Stimulated activated CD8-positive, alpha-beta memory T cell treated with anti-CD3 and anti-CD28 coated beads, Interleukin-15, amount 100 ng/mL, for 48 hours (primary cell): ENCODE measurements at regions not wholly inside any gene's neighbourhood (a gene's known extent, or its start where the extent isn't known, plus 50 kb on each side); places are given as distances from the start of the nearest gene placed in this dataset.

ENCODE experiments used
- DNase-seq, 2 donors: peaks; one replicate each; pipeline ENCODE4 v3.0.0-alpha.2; 2020; ENCODE audit warnings: low read depth in 2 of 2

DNA sequence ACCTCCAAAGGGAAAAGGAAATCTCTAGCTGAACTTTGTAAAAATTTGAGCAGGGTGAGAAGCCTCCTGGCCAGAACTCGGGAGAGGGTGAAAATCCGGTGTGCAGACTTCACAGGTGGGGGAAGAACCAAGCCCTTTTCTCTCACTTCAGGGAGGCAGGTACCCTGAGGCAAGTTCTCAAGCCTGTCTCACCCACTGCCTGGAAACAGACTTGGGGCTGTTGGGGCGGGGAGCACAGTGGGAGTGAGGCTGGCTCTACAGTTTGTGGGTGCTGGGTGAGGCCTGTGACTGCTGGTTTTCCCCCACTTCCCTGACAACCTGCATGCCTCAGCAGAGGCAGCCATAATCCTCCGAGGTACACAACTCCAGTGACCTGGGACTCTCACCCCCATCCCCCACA, 187.1 kb downstream of the KIF4B start:
- no peak for DNase-seq

GRCh38 chr5:155211764-155212163, 198.2 kb downstream of the KIF4B start:
- DNase-seq = no peak

DNA sequence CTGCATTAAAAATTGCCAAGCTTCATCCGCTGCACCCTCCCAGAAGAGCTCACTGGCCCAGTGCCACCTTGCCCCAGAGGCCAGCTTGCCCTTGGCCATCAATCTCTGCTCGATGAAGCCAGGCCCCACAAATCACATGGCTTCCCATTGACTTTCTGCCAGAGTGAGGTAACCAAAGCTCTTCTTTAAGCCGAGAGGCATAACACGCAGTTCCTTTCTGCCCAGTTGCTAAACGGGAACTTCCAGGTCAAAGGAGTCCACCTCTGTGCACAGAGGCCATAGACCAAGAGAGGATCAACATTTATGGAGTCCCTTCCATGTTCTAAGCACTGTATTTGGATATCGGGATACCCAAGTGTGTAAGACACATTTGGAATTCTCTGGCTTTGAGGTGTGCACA, 208.8 kb downstream of the KIF4B start:
- no peak for DNase-seq

GRCh38 chr5:155229135-155229534, 215.6 kb downstream of the KIF4B start:
- DNase-seq = no peak

GRCh38 chr5:155239803-155240202, 226.2 kb downstream of the KIF4B start:
- no peak for DNase-seq

DNA sequence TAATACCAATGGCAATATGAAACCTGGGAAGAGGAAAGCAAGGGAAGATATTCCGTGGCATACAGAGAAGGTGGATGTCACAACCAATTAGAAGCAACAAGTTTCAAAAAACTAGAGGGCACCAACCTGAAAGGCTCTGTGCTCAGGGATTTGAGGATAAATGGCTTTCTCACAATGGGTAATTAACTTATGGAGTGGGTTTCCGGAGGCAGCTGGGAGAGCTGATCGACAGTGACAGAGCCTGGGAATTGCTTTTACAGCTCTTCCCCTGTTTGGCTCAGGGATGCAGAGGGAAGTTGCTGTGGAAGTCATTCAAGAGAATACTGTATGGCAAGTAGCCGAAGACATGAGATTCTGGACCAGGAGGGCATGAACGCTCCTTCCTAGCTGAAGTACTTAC, 237.0 kb downstream of the KIF4B start:
- DNase-seq = no peak

DNA sequence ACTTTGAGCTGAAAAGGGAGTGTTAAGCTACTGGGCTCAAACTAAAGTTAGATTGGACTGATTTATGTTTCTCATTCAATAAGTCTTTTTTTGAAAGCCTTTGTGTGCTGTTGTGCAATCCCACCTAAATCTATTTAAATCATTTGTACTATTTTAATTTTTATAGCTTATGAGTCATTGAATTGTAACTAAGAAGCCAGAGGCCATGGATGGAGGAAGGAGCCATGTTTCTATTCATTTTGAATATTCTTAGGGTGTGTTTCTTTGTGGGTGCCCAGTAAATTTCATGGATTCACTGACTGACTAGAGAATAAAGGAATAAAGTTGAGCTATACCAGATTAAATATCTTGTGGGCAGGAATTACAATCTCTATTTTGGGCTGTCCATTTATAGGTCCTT, 238.5 kb downstream of the KIF4B start:
- DNase-seq = no peak

DNA sequence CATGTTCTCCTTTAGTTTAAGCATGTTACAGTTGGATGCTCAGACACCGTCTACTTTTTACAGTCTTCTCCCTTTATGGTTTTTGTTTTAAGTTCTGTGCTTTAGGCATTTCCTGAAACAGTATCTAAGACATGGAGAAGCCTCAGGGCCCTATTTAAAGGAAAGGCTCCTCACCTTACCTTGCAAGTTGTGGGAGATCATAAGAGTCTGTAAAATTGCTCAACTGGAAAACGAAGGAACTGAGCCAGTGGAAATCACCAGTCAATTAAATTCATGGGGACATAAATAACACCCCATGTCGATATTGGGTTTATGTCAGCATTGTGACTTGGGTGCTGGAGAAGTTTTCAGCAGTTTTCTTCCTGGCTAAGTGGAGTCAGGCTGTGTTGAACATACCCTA, 239.2 kb downstream of the KIF4B start:
- no peak for DNase-seq

DNA sequence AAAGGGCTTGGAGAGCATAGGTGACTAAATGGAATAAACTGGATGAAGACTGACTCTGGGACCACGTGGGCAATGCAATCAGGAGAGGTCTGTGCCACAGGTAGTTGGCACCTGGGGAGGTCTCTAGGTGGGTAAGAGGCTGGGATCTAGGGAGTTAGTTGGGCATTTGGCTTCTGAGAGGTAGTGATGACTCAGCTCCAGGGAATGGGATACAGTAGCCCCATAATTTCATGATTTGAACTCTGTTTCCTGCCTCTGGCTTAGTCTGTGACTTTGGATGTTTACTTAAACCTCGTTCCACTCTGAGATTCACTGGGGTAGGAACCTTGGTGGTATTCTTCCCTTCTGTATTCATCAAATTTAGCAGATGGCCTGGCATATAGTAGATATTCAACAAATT, 240.8 kb downstream of the KIF4B start:
- DNase-seq = no peak

GRCh38 chr5:155258161-155258560, 244.6 kb downstream of the KIF4B start:
- no peak for DNase-seq

DNA sequence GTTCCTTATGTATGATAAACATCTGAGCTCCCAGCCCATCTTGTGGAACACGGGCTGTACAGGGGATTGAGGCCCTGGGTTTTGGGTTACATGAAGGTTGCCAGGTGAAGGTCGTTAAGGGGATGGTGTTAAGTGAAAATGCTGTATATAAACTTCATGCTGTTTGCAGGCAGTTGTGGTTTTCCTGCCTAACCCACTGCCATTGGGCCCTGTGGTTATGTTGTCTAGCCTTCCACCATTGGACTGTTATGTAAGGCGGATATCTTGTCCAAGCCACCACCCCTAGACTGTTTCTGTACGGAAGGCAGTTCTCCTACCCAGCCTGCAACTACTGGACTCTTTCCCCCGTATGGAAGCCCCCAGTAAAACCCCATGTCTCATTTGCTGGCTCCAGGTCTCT, 246.1 kb downstream of the KIF4B start:
- DNase-seq = no peak

DNA sequence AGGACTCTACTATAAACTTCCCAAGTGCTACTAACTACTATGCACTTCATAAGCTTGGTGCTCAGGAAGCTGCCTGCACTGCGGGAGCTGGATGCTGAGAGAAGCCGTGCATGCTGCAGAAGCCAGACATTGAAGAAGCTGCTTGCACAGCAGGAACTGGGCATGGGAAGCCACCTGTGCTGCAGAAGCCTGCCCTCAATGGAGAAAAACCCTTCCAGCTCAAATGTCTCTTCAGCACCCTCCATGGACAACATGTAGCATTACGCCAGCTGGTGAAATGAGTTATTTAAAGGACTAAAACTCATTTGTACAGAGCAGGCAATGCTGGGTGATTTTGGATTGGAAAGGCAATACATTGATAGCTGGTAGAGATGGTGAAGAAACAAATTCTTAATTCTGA, 247.2 kb downstream of the KIF4B start:
- DNase-seq = no peak

DNA sequence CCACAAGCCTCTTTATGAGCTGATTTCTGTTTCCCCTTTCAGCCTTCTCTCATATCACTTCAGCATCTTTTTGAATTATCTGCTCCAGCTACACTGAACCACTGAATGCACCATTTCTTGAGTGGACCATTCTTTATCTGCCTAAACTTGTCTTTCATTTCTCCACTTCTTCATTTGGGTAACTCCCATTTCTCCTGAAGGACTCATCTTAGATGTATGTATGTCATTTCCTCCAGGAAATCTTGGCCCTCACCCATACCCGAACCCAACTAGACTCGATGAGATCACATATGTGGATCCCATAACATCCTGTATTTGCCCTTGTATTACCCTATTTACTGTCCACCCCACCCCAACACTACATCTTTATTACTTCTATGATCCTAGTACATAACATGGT, 249.8 kb downstream of the KIF4B start:
- no peak for DNase-seq

GRCh38 chr5:155264809-155265208, 251.3 kb downstream of the KIF4B start:
- DNase-seq = no peak

- DNase-seq = no peak
These were observed 255.3 kb downstream of the KIF4B start for GRCh38 chr5:155268770-155269425.

DNA sequence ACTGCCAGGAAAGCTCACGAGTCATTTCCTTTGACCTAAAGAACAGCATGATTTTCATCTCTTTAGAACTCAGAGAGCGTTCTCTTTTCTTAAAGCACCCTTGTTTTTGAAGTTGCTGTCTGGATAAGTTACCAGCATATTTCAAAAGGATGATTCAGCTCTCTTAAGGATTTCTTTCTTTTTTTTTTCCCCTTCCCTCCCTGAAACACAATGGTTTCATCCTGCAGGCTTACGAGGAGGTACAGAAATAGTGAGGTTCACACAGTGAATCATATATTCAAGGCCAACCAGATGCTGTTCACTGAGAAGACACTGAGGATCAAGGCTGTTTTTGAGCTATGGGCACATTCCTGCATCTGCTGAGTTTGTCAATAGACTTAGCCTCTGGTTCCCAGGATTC, 257.2 kb downstream of the KIF4B start:
- DNase-seq = no peak

- DNase-seq = no peak
These were observed 260.9 kb downstream of the KIF4B start for GRCh38 chr5:155274484-155274883.

GRCh38 chr5:155275222-155275621, 261.7 kb downstream of the KIF4B start:
- no peak for DNase-seq

DNA sequence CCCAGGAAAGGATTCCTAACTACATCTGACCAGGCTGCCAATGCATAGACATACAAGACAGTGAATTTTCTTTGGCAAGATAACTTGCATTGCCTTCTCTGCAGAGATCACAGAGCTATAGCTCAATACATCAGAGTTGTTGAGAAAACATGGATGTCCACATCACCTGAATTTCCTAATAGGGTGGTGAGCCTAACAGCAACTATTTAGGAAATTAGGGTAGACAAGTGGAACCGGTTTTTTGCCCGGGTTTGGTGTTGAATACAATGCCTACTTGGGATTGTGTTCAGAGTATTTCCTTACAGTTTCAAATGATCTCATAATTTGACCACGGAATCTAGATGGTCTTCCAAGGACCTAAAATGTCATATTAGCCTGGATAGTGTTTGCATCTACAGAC, 262.7 kb downstream of the KIF4B start:
- DNase-seq = no peak

- no peak for DNase-seq
These were observed 265.0 kb downstream of the KIF4B start for GRCh38 chr5:155278532-155278931.

- no peak for DNase-seq
These were observed 269.1 kb downstream of the KIF4B start for GRCh38 chr5:155282503-155283107.

DNA sequence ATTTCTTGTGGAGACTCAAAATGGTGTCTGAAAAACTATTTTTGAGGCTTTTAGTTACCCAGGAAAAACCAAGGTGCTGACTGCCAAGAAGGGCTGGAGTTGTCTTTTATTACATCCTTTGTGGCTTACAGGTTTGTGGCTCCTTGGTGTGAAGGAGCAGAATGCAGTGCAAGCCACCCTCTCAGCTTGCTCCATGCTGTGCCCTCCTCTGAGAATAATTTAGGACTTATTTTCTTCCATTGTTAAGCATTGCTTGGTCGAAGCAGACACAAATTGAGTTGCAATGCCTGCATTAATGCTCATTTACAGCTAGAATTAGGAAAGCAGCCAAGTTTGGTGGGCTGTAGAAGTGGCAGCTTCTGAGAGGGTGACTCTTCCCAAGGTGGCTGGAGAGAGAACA, 272.2 kb downstream of the KIF4B start:
- no peak for DNase-seq

DNA sequence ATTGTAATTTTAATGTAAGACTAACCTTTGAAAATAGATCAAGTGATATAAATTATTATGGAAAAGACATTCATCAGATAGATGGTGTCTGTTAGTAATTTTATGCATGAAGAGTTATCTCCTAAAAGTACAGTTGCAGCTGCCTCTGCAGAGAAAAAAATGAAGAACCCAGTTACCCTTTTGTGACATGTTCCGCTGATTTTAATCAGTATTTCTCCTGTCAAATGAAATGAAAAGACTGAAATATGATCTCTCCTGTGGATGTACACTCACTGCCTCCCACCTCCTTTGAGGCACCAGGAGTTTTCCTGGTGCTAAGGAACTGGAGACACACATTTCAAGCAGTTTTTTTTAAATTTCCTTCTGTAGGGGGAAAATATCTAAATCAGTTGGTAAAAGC, 277.4 kb downstream of the KIF4B start:
- no peak for DNase-seq

GRCh38 chr5:155293605-155294178, 280.1 kb downstream of the KIF4B start:
- no peak for DNase-seq
